SK-N-SH (cell line): ENCODE measurements at regions not wholly inside any gene's neighbourhood (a gene's known extent, or its start where the extent isn't known, plus 50 kb on each side); places are given as distances from the start of the nearest gene placed in this dataset.

Source experiments
- CTCF ChIA-PET: fragments of 300-600, 350-600 bp; formaldehyde crosslinking; extraction: SDS; loops from one replicate; lab custom pipeline; 2021; lab: Yijun Ruan, JAX
- POLR2A ChIA-PET: fragments of 350-600 bp; sonication (Branson Sonifier 250); formaldehyde crosslinking; extraction: SDS; loops from one replicate; lab custom pipeline; 2020; ENCODE audit warnings: antibody characterized with exemption, inconsistent platforms; lab: Yijun Ruan, JAX
- DNase-seq: peaks from one replicate; pipeline ENCODE4 v3.0.0; 2012
- H2AFZ ChIP-seq: fragments of 200-600 bp; sonication (generic); 2 replicates; pipeline ENCODE4 v1.8.1; 2016; ENCODE audit warnings: antibody characterized with exemption, mild to moderate bottlenecking, low read depth
- H3F3A ChIP-seq: fragments of 200-600 bp; sonication (generic); replicated peaks from 2 replicates; pipeline ENCODE3; 2016; ENCODE audit warnings: antibody characterized with exemption, mild to moderate bottlenecking; ENCODE audit not compliant: insufficient read depth
- H3K27ac ChIP-seq, 2 experiments: fragments of 200-500 bp in 1 of 2; fragments of 200-600 bp in 1 of 2; sonication (Bioruptor generic) in 1 of 2; sonication (generic), shearing (Covaris generic) in 1 of 2; 2 replicates each; pipeline versions ENCODE4 v1.5.1 to v1.6.1; 2014 to 2016; ENCODE audit warnings: low read depth in 2 of 2, inconsistent platforms in 1 of 2, low read length in 1 of 2, mild to moderate bottlenecking in 1 of 2, mixed read lengths in 1 of 2
- H3K27me3 ChIP-seq: fragments of 200-600 bp; sonication (generic), shearing (Covaris generic); 2 replicates; pipeline ENCODE4 v1.6.1; 2016; ENCODE audit warnings: mixed run types; ENCODE audit not compliant: insufficient read depth
- H3K36me3 ChIP-seq, 2 experiments: fragments of 200-500 bp in 1 of 2; fragments of 200-600 bp in 1 of 2; sonication (Bioruptor generic) in 1 of 2; sonication (generic) in 1 of 2; replicated peaks in 1 of 2; 2 replicates each; pipeline versions ENCODE3 to v1.5.1; 2014 to 2016; ENCODE audit warnings: low read length in 1 of 2, mild to moderate bottlenecking in 1 of 2; ENCODE audit not compliant: insufficient read depth in 2 of 2, control insufficient read depth in 1 of 2
- H3K4me1 ChIP-seq, 2 experiments: fragments of 200-500 bp in 1 of 2; fragments of 200-600 bp in 1 of 2; sonication (Bioruptor generic) in 1 of 2; sonication (generic), shearing (Covaris generic) in 1 of 2; 2 replicates each; pipeline versions ENCODE4 v1.5.1 to v1.6.1; 2014 to 2016; ENCODE audit warnings: low read depth in 1 of 2, low read length in 1 of 2, mixed run types in 1 of 2; ENCODE audit not compliant: insufficient read depth in 2 of 2, control insufficient read depth in 1 of 2
- H3K4me2 ChIP-seq: fragments of 200-600 bp; sonication (generic), shearing (Covaris generic); 2 replicates; pipeline ENCODE4 v1.6.1; 2017; ENCODE audit warnings: mixed run types
- H3K4me3 ChIP-seq, 2 experiments: fragments of 200-500 bp in 1 of 2; fragments of 200-600 bp in 1 of 2; sonication (Bioruptor generic) in 1 of 2; sonication (generic), shearing (Covaris generic) in 1 of 2; 2 replicates each; pipeline versions ENCODE4 v1.5.1 to v1.8.1; 2014 to 2016; ENCODE audit warnings: low read depth in 2 of 2, inconsistent platforms in 1 of 2, low read length in 1 of 2, mild to moderate bottlenecking in 1 of 2, mixed read lengths in 1 of 2, moderate library complexity in 1 of 2
- H3K79me2 ChIP-seq: fragments of 200-600 bp; sonication (generic); 2 replicates; pipeline ENCODE4 v1.8.1; 2017; ENCODE audit warnings: mild to moderate bottlenecking; ENCODE audit not compliant: insufficient read depth
- H3K9ac ChIP-seq: fragments of 200-600 bp; sonication (generic); 2 replicates; pipeline ENCODE4 v1.6.1; 2017; ENCODE audit warnings: mixed run types
- H3K9me2 ChIP-seq: fragments of 200-600 bp; sonication (generic); 2 replicates; pipeline ENCODE4 v1.6.1; 2017; ENCODE audit warnings: mixed run types
- H3K9me3 ChIP-seq: fragments of 200-600 bp; sonication (generic); 2 replicates; pipeline ENCODE4 v1.6.1; 2017; ENCODE audit warnings: mixed run types, mild to moderate bottlenecking, moderate library complexity
- H4K20me1 ChIP-seq: fragments of 200-600 bp; sonication (generic); 2 replicates; pipeline ENCODE4 v1.6.1; 2017; ENCODE audit warnings: mild to moderate bottlenecking, mixed run types; ENCODE audit not compliant: insufficient read depth
- ELF1 ChIP-seq: IDR thresholded peaks from 2 replicates; pipeline ENCODE4 v1.4.0; 2012
- EP300 ChIP-seq, 2 experiments: IDR thresholded peaks; 2 replicates each; pipeline versions ENCODE4 v1.4.0 to v1.6.1; 2012; ENCODE audit warnings: borderline replicate concordance in 1 of 2, low read depth in 1 of 2, low read length in 1 of 2
- FOSL2 ChIP-seq: IDR thresholded peaks from 2 replicates; pipeline ENCODE4 v1.4.0; 2012; ENCODE audit warnings: low read depth, mild to moderate bottlenecking, moderate library complexity, borderline replicate concordance
- FOXJ3 ChIP-seq: sonication (generic); formaldehyde crosslinking; IDR thresholded peaks from 2 replicates; pipeline ENCODE4 v1.5.1; 2020; ENCODE audit warnings: mild to moderate bottlenecking, missing genetic modification reagents
- GABPA ChIP-seq: IDR thresholded peaks from 2 replicates; pipeline ENCODE4 v1.4.0; 2012; ENCODE audit warnings: low read depth, mild to moderate bottlenecking
- GATA2 ChIP-seq: sonication (generic); formaldehyde crosslinking; IDR thresholded peaks from 2 replicates; pipeline ENCODE4 v1.5.0; 2020; ENCODE audit warnings: mild to moderate bottlenecking, missing genetic modification reagents
- MEF2A ChIP-seq: IDR thresholded peaks from 2 replicates; pipeline ENCODE4 v1.4.0; 2012; ENCODE audit warnings: low read depth, borderline replicate concordance
- NFIC ChIP-seq: IDR thresholded peaks from 2 replicates; pipeline ENCODE4 v1.4.0; 2012; ENCODE audit warnings: borderline replicate concordance
- POLR2AphosphoS5 ChIP-seq: IDR thresholded peaks from 2 replicates; pipeline ENCODE4 v1.6.1; 2012; ENCODE audit warnings: low read depth, low read length
- SIN3A ChIP-seq: IDR thresholded peaks from 2 replicates; pipeline ENCODE4 v1.6.1; 2012; ENCODE audit warnings: low read depth, mild to moderate bottlenecking, low read length, moderate library complexity, borderline replicate concordance
- SMC3 ChIP-seq: IDR thresholded peaks from 2 replicates; pipeline ENCODE4 v1.6.1; 2012; ENCODE audit warnings: low read depth, low read length, improper control_type of control experiment
- TAF1 ChIP-seq: IDR thresholded peaks from 2 replicates; pipeline ENCODE4 v1.6.1; 2012; ENCODE audit warnings: low read depth, mild to moderate bottlenecking, low read length, moderate library complexity, borderline replicate concordance
- TCF12 ChIP-seq: IDR thresholded peaks from 2 replicates; pipeline ENCODE4 v1.4.0; 2012
- TEAD4 ChIP-seq: IDR thresholded peaks from 2 replicates; pipeline ENCODE4 v1.4.0; 2012; ENCODE audit warnings: mild to moderate bottlenecking, borderline replicate concordance; ENCODE audit not compliant: insufficient read depth
- YY1 ChIP-seq: IDR thresholded peaks from 2 replicates; pipeline ENCODE4 v1.4.0; 2012; ENCODE audit warnings: low read depth, mild to moderate bottlenecking
- WGBS: methylation state at CpG from one replicate; pipeline ENCODE4 v1.1.6; 2017; ENCODE audit warnings: low lambda C conversion rate; 5-methylcytosine and 5-hydroxymethylcytosine counted together
- TF ChIP-seq, protein P1 (sequence below): IDR thresholded peaks from 2 replicates; pipeline ENCODE4 v1.4.0; 2012; ENCODE audit warnings: low read depth, borderline replicate concordance
- TF ChIP-seq, protein P2 (sequence below): IDR thresholded peaks from 2 replicates; pipeline ENCODE4 v1.4.0; 2012; ENCODE audit warnings: low read depth
- TF ChIP-seq, protein P3 (sequence below): fragments of 150-350 bp; IDR thresholded peaks from 2 replicates; pipeline ENCODE4 v1.6.1; 2017; ENCODE audit warnings: antibody characterized with exemption, low read length, low read depth, borderline replicate concordance
- TF ChIP-seq, protein P4 (sequence below): IDR thresholded peaks from 2 replicates; pipeline ENCODE4 v1.6.1; 2012; ENCODE audit warnings: mild to moderate bottlenecking, low read depth, low read length, moderate library complexity
- TF ChIP-seq, protein P5 (sequence below): IDR thresholded peaks from 2 replicates; pipeline ENCODE4; 2012

DNA sequence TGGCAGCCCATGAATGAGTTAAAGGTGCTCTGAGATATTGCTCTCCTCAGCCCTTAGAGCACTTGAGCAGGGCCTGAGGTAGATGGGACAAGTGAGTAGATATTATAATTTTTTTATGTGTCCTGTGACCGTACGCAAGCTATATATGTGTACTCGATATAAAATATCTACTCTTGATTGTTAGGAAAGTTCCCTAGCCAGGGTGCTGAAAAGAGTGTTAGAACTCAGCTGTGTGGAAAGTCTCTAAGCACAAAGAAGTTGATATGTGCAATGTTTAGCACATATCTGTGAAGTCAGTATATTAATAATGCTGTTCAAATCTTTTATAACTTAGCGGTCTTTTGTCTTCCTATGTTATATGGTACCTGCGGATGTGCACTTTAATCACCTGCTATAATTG lies 114.6 kb upstream of the PLD5 start (continued):
- TF ChIP-seq, protein P1, sequence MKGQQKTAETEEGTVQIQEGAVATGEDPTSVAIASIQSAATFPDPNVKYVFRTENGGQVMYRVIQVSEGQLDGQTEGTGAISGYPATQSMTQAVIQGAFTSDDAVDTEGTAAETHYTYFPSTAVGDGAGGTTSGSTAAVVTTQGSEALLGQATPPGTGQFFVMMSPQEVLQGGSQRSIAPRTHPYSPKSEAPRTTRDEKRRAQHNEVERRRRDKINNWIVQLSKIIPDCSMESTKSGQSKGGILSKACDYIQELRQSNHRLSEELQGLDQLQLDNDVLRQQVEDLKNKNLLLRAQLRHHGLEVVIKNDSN = no peak
- TF ChIP-seq YY1 = no peak
- TF ChIP-seq SMC3 = no peak
- no peak for TF ChIP-seq TEAD4
- TF ChIP-seq, protein P2, sequence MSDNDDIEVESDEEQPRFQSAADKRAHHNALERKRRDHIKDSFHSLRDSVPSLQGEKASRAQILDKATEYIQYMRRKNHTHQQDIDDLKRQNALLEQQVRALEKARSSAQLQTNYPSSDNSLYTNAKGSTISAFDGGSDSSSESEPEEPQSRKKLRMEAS = no peak
- no peak for TF ChIP-seq FOSL2
- no peak for TF ChIP-seq EP300 (IDR thresholded peaks at IDR 0.05; ENCODE audit: borderline replicate concordance in 1 of 2, low read depth in 1 of 2, low read length in 1 of 2)
- TF ChIP-seq ELF1 = no peak
- no peak for TF ChIP-seq TCF12
- no peak for TF ChIP-seq TAF1

DNA sequence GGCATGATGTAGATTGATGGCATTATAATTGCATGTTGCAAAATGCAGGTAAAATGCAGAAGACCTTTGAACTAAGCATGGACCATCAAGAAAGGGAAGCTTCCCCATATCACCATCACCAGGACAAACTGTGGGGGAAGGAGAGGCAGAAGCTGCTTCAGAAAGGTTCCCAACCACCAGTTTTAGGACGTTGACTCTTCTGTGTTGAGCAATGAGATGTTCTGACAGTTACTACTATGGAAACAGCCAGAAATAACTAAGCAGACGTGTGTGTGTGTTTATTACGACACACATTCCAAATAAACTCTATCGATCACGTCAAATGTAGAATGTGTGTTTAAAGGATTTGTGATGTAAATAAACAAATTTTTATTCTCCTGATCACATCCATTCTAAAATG lies 110.2 kb upstream of the PLD5 start:
- TF ChIP-seq FOXJ3 (no peak), POLR2AphosphoS5 (no peak), ELF1 (no peak), GATA2 (no peak), SIN3A (no peak), GABPA (no peak), NFIC (no peak), MEF2A (no peak)
- TF ChIP-seq, protein P3, sequence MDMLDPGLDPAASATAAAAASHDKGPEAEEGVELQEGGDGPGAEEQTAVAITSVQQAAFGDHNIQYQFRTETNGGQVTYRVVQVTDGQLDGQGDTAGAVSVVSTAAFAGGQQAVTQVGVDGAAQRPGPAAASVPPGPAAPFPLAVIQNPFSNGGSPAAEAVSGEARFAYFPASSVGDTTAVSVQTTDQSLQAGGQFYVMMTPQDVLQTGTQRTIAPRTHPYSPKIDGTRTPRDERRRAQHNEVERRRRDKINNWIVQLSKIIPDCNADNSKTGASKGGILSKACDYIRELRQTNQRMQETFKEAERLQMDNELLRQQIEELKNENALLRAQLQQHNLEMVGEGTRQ = no peak
- TF ChIP-seq, protein P4, sequence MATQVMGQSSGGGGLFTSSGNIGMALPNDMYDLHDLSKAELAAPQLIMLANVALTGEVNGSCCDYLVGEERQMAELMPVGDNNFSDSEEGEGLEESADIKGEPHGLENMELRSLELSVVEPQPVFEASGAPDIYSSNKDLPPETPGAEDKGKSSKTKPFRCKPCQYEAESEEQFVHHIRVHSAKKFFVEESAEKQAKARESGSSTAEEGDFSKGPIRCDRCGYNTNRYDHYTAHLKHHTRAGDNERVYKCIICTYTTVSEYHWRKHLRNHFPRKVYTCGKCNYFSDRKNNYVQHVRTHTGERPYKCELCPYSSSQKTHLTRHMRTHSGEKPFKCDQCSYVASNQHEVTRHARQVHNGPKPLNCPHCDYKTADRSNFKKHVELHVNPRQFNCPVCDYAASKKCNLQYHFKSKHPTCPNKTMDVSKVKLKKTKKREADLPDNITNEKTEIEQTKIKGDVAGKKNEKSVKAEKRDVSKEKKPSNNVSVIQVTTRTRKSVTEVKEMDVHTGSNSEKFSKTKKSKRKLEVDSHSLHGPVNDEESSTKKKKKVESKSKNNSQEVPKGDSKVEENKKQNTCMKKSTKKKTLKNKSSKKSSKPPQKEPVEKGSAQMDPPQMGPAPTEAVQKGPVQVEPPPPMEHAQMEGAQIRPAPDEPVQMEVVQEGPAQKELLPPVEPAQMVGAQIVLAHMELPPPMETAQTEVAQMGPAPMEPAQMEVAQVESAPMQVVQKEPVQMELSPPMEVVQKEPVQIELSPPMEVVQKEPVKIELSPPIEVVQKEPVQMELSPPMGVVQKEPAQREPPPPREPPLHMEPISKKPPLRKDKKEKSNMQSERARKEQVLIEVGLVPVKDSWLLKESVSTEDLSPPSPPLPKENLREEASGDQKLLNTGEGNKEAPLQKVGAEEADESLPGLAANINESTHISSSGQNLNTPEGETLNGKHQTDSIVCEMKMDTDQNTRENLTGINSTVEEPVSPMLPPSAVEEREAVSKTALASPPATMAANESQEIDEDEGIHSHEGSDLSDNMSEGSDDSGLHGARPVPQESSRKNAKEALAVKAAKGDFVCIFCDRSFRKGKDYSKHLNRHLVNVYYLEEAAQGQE = no peak
- TF ChIP-seq, protein P5, sequence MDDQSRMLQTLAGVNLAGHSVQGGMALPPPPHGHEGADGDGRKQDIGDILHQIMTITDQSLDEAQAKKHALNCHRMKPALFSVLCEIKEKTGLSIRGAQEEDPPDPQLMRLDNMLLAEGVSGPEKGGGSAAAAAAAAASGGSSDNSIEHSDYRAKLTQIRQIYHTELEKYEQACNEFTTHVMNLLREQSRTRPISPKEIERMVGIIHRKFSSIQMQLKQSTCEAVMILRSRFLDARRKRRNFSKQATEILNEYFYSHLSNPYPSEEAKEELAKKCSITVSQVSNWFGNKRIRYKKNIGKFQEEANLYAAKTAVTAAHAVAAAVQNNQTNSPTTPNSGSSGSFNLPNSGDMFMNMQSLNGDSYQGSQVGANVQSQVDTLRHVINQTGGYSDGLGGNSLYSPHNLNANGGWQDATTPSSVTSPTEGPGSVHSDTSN = no peak
- Histone ChIP-seq H3K4me1 (no peaks in the 10 kb centered on the region), H3F3A (no peaks in the 10 kb centered on the region), H3K4me2 (no peak overlapping the region), H3K9me3 (peaks cover 5% of the 10 kb centered on the region; the same call in 1 of the 2 replicates), H3K79me2 (no peaks in the 10 kb centered on the region), H3K36me3 (no peaks in the 10 kb centered on the region), H3K27ac (no peak overlapping the region), H4K20me1 (no peaks in the 10 kb centered on the region), H3K4me3 (no peak overlapping the region), H3K9ac (no peak overlapping the region), H2AFZ (no peak overlapping the region), H3K9me2 (no peaks in the 10 kb centered on the region), H3K27me3 (no peaks in the 10 kb centered on the region)
- POLR2A ChIA-PET = no interaction called here
- no peak for DNase-seq
- CTCF ChIA-PET = no interaction called here
- 44% methylated on average over 5 of the region's 5 CpGs for WGBS
